Mucosa of descending colon (tissue), 3 donors: ENCODE measurements at regions not wholly inside any gene's neighbourhood (a gene's known extent, or its start where the extent isn't known, plus 50 kb on each side); places are given as distances from the start of the nearest gene placed in this dataset.
A peak's percentile ranks its signal among the peaks of the same experiment; 100 is the strongest.

ENCODE experiments used
- ATAC-seq: fragments of 200-7000 bp; cut with Tn5 transposase; one replicate; pipeline ENCODE4 v1.9.1; 2020; ENCODE audit warnings: mild to moderate bottlenecking, moderate library complexity
- DNase-seq, 3 donors: peaks; one replicate each; pipeline ENCODE4 v3.0.0-alpha.2; 2020
- H3K36me3 ChIP-seq: fragments of 200-600 bp; one replicate; pipeline ENCODE4 v1.8.0; 2021; ENCODE audit warnings: low read depth, mild to moderate bottlenecking
- H3K4me1 ChIP-seq: fragments of 200-600 bp; one replicate; pipeline ENCODE4 v1.8.0; 2021; ENCODE audit warnings: low read depth, mild to moderate bottlenecking
- H3K4me3 ChIP-seq: fragments of 200-600 bp; one replicate; pipeline ENCODE4 v1.8.0; 2021; ENCODE audit warnings: mild to moderate bottlenecking
- H3K9me3 ChIP-seq: fragments of 200-600 bp; one replicate; pipeline ENCODE4 v1.8.0; 2021; ENCODE audit warnings: mild to moderate bottlenecking
- CTCF ChIP-seq: fragments of 200-600 bp; IDR thresholded peaks from one replicate; pipeline ENCODE4 v1.8.0; 2022; ENCODE audit warnings: antibody characterized with exemption, mild to moderate bottlenecking
- intact Hi-C, 2 donors: fragments of 100-400 bp; cut with DNase I in 1 of 2; cut with micrococcal nuclease in 1 of 2; formaldehyde crosslinking; loops; one replicate each; pipeline versions ENCODE4 v1.11.0 to v1.11.1; 2022; cut with DNase I, micrococcal nuclease
- donor health status: DM: no; HTN: no; CAD: no; lungs with moderate emphysema.
- donor health status: DM: no; HTN: no; CAD: no.
- donor health status: DM: no; HTN: yes; CAD: no.

GRCh38 chr4:189362364-189362763 lies 578.3 kb upstream of the FRG1 start:
- Histone ChIP-seq H3K36me3 (no peaks in the 10 kb centered on the region), H3K4me3 (no peak overlapping the region), H3K9me3 (peaks cover 12% of the 10 kb centered on the region), H3K4me1 (no peaks in the 10 kb centered on the region)
- no peak for DNase-seq
- intact Hi-C loops: no loop called here
- no peak for TF ChIP-seq CTCF
- no peak for ATAC-seq

GRCh38 chr4:189364032-189364449 lies 576.6 kb upstream of the FRG1 start:
- Histone ChIP-seq H3K36me3 (no peaks in the 10 kb centered on the region), H3K9me3 (peaks cover 12% of the 10 kb centered on the region), H3K4me1 (no peaks in the 10 kb centered on the region), H3K4me3 (no peak overlapping the region)
- peak in 1 of 3 donors; percentile 4 for DNase-seq
- TF ChIP-seq CTCF: no peak
- intact Hi-C loops: no loop called here
- no peak for ATAC-seq

GRCh38 chr4:189365451-189365850 lies 575.2 kb upstream of the FRG1 start:
- TF ChIP-seq CTCF: no peak
- no peaks in the 10 kb centered on the region for H3K36me3 ChIP-seq
- H3K9me3 ChIP-seq: peaks cover 12% of the 10 kb centered on the region
- intact Hi-C loops: no loop called here
- H3K4me3 ChIP-seq: no peak overlapping the region
- H3K4me1 ChIP-seq: no peaks in the 10 kb centered on the region
- DNase-seq (no peak), ATAC-seq (no peak)

- DNase-seq (no peak), ATAC-seq (no peak)
- H3K9me3 ChIP-seq: peaks cover 12% of the 10 kb centered on the region
- no peaks in the 10 kb centered on the region for H3K36me3 ChIP-seq
- no peak for TF ChIP-seq CTCF
- no peak overlapping the region for H3K4me3 ChIP-seq
- intact Hi-C loops: no loop called here
- no peaks in the 10 kb centered on the region for H3K4me1 ChIP-seq
Observed at GRCh38 chr4:189367832-189368231, 572.8 kb upstream of the FRG1 start.

- Histone ChIP-seq H3K4me3 (no peak overlapping the region), H3K36me3 (no peaks in the 10 kb centered on the region), H3K4me1 (no peaks in the 10 kb centered on the region), H3K9me3 (no peaks in the 10 kb centered on the region)
- no peak for ATAC-seq
- no peak for TF ChIP-seq CTCF
- DNase-seq: no peak
- intact Hi-C loops: no loop called here
Observed at GRCh38 chr4:189374176-189374575, 566.5 kb upstream of the FRG1 start.

GRCh38 chr4:189376901-189377300 lies 563.8 kb upstream of the FRG1 start:
- TF ChIP-seq CTCF: no peak
- Histone ChIP-seq H3K4me3 (no peak overlapping the region), H3K36me3 (no peaks in the 10 kb centered on the region), H3K9me3 (no peaks in the 10 kb centered on the region), H3K4me1 (no peaks in the 10 kb centered on the region)
- ATAC-seq (no peak), DNase-seq (no peak)
- intact Hi-C loops: no loop called here
